ENCODE measurements at regions not wholly inside any gene's neighbourhood (a gene's known extent, or its start where the extent isn't known, plus 50 kb on each side); places are given as distances from the start of the nearest gene placed in this dataset.

DNA sequence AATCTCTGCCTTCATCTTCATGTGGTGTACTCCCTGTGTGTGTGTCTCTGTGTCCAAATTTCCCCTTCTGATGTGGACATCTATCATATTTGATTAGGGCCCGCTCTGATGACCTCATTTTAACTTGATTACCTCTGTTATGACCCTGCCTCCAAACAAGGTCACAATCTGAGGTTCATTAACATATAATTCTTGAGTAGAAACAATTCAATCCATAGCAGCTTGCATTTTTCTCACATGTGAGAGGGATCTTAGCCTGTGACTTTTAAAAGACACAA is 130.9 kb upstream of the RAB4A start:
- no peak for TF ChIP-seq JUND (CRISPR knock-in tag; IDR thresholded peaks at IDR 0.05)
- no peak for TF ChIP-seq CREB1 (IDR thresholded peaks at IDR 0.05)
- TF ChIP-seq CREB1 (CRISPR knock-in tag; IDR thresholded peaks at IDR 0.05) = no peak
- TF ChIP-seq ZNF841 (CRISPR knock-in tag; IDR thresholded peaks at IDR 0.05; ENCODE audit: borderline replicate concordance) = no peak
- no peak for TF ChIP-seq XRCC5 (optimal IDR thresholded peaks at IDR 0.05; ENCODE audit: low read length)
- no peak for TF ChIP-seq ATF1 (CRISPR knock-in tag; IDR thresholded peaks at IDR 0.05)
- no peak for TF ChIP-seq ZNF274 (CRISPR knock-in tag; IDR thresholded peaks at IDR 0.05)
- TF ChIP-seq FIP1L1 (IDR thresholded peaks at IDR 0.05; ENCODE audit: borderline replicate concordance, insufficient read depth, low read depth, low read length) = no peak
- TF ChIP-seq, protein P1, sequence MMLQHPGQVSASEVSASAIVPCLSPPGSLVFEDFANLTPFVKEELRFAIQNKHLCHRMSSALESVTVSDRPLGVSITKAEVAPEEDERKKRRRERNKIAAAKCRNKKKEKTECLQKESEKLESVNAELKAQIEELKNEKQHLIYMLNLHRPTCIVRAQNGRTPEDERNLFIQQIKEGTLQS (CRISPR knock-in tag; IDR thresholded peaks at IDR 0.05) = no peak
- TF ChIP-seq, protein P2, sequence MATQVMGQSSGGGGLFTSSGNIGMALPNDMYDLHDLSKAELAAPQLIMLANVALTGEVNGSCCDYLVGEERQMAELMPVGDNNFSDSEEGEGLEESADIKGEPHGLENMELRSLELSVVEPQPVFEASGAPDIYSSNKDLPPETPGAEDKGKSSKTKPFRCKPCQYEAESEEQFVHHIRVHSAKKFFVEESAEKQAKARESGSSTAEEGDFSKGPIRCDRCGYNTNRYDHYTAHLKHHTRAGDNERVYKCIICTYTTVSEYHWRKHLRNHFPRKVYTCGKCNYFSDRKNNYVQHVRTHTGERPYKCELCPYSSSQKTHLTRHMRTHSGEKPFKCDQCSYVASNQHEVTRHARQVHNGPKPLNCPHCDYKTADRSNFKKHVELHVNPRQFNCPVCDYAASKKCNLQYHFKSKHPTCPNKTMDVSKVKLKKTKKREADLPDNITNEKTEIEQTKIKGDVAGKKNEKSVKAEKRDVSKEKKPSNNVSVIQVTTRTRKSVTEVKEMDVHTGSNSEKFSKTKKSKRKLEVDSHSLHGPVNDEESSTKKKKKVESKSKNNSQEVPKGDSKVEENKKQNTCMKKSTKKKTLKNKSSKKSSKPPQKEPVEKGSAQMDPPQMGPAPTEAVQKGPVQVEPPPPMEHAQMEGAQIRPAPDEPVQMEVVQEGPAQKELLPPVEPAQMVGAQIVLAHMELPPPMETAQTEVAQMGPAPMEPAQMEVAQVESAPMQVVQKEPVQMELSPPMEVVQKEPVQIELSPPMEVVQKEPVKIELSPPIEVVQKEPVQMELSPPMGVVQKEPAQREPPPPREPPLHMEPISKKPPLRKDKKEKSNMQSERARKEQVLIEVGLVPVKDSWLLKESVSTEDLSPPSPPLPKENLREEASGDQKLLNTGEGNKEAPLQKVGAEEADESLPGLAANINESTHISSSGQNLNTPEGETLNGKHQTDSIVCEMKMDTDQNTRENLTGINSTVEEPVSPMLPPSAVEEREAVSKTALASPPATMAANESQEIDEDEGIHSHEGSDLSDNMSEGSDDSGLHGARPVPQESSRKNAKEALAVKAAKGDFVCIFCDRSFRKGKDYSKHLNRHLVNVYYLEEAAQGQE (IDR thresholded peaks at IDR 0.05; ENCODE audit: borderline replicate concordance in 1 of 2, low read depth in 1 of 2, low read length in 2 of 2) = no peak
- TF ChIP-seq TAF1 (CRISPR knock-in tag; IDR thresholded peaks at IDR 0.05) = no peak
- TF ChIP-seq POLR2AphosphoS5 (IDR thresholded peaks at IDR 0.05; ENCODE audit: low read depth, low read length) = no peak

All from HepG2 (cell line).